A673 (cell line): ENCODE measurements at regions not wholly inside any gene's neighbourhood (a gene's known extent, or its start where the extent isn't known, plus 50 kb on each side); places are given as distances from the start of the nearest gene placed in this dataset.

Experiments used
- BruUV-seq: library from RNA; stranded (reverse); fragments of 400-500 nt; replicated peaks from 2 replicates; lab custom pipeline; 2021; lab: Mats Ljungman, UMichigan
- CTCF ChIA-PET: fragments of 300-600 bp; sonication (Branson Sonifier 250); formaldehyde crosslinking; loops from one replicate; lab custom pipeline; 2022; ENCODE audit warnings: antibody characterized with exemption; lab: Charles Lee
- POLR2A ChIA-PET: fragments of 300-600 bp; sonication (Branson Sonifier 250); formaldehyde crosslinking; loops from one replicate; lab custom pipeline; 2022; ENCODE audit warnings: antibody characterized with exemption; ENCODE audit not compliant: low non-redundant PET; lab: Charles Lee
- DNase-seq: peaks from one replicate; pipeline ENCODE4 v3.0.0-alpha.2; 2015; ENCODE audit warnings: low spot score
- H3K27ac ChIP-seq: fragments of 200-600 bp; sonication (generic); 2 replicates; pipeline ENCODE4 v1.5.1; 2016; ENCODE audit warnings: mixed run types, low read depth, mild to moderate bottlenecking, mixed read lengths, antibody characterized with exemption, low read length; ENCODE audit not compliant: poor library complexity, severe bottlenecking
- H3K27me3 ChIP-seq: fragments of 200-600 bp; sonication (generic); replicated peaks from 2 replicates; pipeline ENCODE4 v1.6.1; 2017; ENCODE audit warnings: mixed run types, low read depth, mild to moderate bottlenecking, mixed read lengths, antibody characterized with exemption, low read length; ENCODE audit not compliant: insufficient read depth, poor library complexity
- H3K36me3 ChIP-seq: fragments of 200-600 bp; sonication (generic); 2 replicates; pipeline ENCODE4 v1.6.1; 2016; ENCODE audit warnings: mixed run types, mild to moderate bottlenecking, mixed read lengths, antibody characterized with exemption, low read length; ENCODE audit not compliant: insufficient read depth, poor library complexity, severe bottlenecking
- H3K4me1 ChIP-seq: fragments of 200-600 bp; sonication (generic); 2 replicates; pipeline ENCODE4 v1.6.1; 2017; ENCODE audit warnings: mixed run types, mild to moderate bottlenecking, mixed read lengths, antibody characterized with exemption, low read length; ENCODE audit not compliant: insufficient read depth, poor library complexity, severe bottlenecking
- H3K4me3 ChIP-seq: fragments of 200-600 bp; sonication (generic); 2 replicates; pipeline ENCODE4 v1.5.1; 2016; ENCODE audit warnings: low read depth, mixed run types, mild to moderate bottlenecking, mixed read lengths, low read length; ENCODE audit not compliant: poor library complexity, severe bottlenecking
- H3K9me3 ChIP-seq: fragments of 200-600 bp; sonication (generic); 2 replicates; pipeline ENCODE4 v1.6.1; 2016; ENCODE audit warnings: mixed run types, low read depth, mild to moderate bottlenecking, mixed read lengths, antibody characterized with exemption, low read length; ENCODE audit not compliant: poor library complexity, severe bottlenecking
- EZH2 ChIP-seq: fragments of 200-600 bp; sonication (generic); IDR thresholded peaks from 2 replicates; pipeline ENCODE4 v1.6.1; 2017; ENCODE audit warnings: borderline replicate concordance, low read depth, mild to moderate bottlenecking, mixed read lengths, antibody characterized with exemption, low read length; ENCODE audit not compliant: poor library complexity, severe bottlenecking
- intact Hi-C: fragments of 100-400 bp; cut with micrococcal nuclease; formaldehyde crosslinking; loops from one replicate; pipeline ENCODE4 v1.10.0; 2022; ENCODE audit not compliant: unreplicated experiment
- TF ChIP-seq, protein P1 (sequence below): fragments of 300-800, 200-600 bp; sonication (generic); conservative IDR thresholded peaks from 2 replicates; pipeline ENCODE4 v1.5.1; 2017; ENCODE audit warnings: low read depth, mild to moderate bottlenecking, antibody characterized with exemption, low read length, moderate library complexity, mixed read lengths

DNA sequence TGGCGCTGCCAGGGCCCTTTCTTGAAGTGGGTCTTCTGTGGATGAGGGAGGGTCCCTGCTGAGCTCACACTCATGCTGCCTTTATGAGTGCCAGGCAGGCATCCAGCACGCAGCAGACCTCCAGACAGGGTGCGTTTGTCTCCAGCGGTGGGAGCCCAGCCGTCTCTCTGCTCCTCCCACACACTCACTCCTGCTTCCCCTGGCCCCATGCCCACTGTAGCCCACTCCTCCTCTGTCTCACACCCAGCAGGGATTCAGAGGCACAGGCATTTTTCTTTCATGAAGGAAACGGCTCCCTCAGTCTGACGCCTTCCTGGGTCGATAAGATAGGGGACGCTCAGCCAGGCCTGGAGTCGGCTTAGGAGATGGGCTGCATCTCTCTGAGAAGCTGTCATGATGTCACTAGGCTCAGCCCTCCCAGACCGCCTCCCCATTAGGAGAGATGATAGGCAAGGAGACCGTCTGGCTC is 183.9 kb upstream of the NCAM1 start:
- ChIA-PET CTCF (interaction anchor here (0.5 kb wide), 1 partner anchor 1468 kb away, joined by 3 read pairs; no protein-coding TSS in a partner anchor), POLR2A (no interaction called here)
- no peaks in the 10 kb centered on the region for H3K9me3 ChIP-seq
- TF ChIP-seq, protein P1, sequence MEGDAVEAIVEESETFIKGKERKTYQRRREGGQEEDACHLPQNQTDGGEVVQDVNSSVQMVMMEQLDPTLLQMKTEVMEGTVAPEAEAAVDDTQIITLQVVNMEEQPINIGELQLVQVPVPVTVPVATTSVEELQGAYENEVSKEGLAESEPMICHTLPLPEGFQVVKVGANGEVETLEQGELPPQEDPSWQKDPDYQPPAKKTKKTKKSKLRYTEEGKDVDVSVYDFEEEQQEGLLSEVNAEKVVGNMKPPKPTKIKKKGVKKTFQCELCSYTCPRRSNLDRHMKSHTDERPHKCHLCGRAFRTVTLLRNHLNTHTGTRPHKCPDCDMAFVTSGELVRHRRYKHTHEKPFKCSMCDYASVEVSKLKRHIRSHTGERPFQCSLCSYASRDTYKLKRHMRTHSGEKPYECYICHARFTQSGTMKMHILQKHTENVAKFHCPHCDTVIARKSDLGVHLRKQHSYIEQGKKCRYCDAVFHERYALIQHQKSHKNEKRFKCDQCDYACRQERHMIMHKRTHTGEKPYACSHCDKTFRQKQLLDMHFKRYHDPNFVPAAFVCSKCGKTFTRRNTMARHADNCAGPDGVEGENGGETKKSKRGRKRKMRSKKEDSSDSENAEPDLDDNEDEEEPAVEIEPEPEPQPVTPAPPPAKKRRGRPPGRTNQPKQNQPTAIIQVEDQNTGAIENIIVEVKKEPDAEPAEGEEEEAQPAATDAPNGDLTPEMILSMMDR: no peak
- no peak for TF ChIP-seq EZH2
- H3K36me3 ChIP-seq: no peaks in the 10 kb centered on the region
- no TSS peak for BruUV-seq
- intact Hi-C loops: no loop called here
- H3K4me3 ChIP-seq: no peak overlapping the region
- no peak overlapping the region for H3K27ac ChIP-seq
- no peaks in the 10 kb centered on the region for H3K27me3 ChIP-seq
- H3K4me1 ChIP-seq: peaks cover 15% of the 10 kb centered on the region
- peak; percentile 80 for DNase-seq

DNA sequence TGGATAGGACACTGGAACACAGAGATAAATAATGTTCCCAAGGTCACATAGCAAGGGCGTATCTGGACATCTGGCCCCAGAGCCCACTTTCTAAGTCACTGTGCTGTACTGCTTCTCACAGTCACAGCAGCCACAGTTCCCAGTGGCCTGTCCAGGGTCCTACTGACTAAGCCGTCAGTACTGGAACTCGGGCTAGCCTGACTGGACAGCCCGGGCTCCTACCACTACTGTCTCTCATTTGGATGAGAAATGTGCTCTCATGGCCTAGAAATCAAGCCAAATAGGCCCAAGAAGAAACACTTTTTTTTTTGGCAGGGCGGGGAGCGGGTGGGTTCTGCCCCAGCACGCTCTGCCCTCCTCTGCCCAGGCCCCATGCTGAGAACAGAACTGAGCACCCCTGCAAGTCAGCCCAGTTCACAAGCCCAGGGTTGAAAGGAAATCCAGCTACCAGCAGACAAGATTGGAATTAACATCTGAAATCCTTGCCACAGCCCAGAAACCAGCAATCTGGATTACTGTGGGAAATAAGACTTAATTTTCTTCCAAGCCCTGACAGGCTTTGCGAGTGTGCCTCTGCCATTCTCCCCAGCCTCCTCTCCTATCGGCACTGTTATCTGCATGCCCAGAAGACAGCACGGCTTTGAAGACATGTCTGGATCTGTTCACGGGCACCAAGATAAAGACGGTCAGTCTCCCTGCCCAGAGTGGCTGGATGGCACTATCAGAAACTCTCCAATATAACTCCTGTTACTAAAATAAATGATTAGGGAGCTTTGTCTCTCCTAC is 182.9 kb upstream of the NCAM1 start:
- CTCF ChIA-PET: no interaction called here
- Histone ChIP-seq H3K4me3 (no peak overlapping the region), H3K36me3 (no peaks in the 10 kb centered on the region), H3K27me3 (no peaks in the 10 kb centered on the region), H3K27ac (no peak overlapping the region), H3K4me1 (peaks cover 15% of the 10 kb centered on the region), H3K9me3 (no peaks in the 10 kb centered on the region)
- no TSS peak for BruUV-seq
- POLR2A ChIA-PET: no interaction called here
- intact Hi-C loops: no loop called here
- DNase-seq: no peak
- TF ChIP-seq EZH2: no peak
- TF ChIP-seq, protein P1: no peak

DNA sequence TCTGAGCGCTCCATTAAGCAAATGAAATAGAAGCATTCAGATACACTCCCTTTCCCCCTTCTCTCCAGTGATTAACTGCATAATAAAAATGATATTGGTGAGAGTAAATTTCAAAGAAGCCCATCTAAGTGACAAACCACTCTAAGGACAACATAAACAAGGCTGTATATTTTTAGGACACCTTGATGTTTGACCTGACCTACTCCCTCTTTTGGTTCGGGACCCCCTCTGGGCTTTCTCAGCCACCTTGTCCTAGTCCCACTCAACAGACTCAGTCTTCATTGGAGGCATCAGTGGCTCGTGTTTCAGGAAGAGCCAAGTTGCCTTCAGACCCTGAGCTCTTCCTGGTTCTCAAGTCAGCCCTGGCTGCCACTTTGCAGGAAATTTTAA is 182.3 kb upstream of the NCAM1 start:
- H3K9me3 ChIP-seq: no peaks in the 10 kb centered on the region
- POLR2A ChIA-PET: no interaction called here
- intact Hi-C loops: no loop called here
- no peaks in the 10 kb centered on the region for H3K27me3 ChIP-seq
- H3K27ac ChIP-seq: no peak overlapping the region
- no peak overlapping the region for H3K4me3 ChIP-seq
- H3K36me3 ChIP-seq: no peaks in the 10 kb centered on the region
- BruUV-seq: no TSS peak
- peaks cover 17% of the 10 kb centered on the region for H3K4me1 ChIP-seq
- CTCF ChIA-PET: no interaction called here
- TF ChIP-seq EZH2: no peak
- no peak for DNase-seq
